ENCODE measurements at regions not wholly inside any gene's neighbourhood (a gene's known extent, or its start where the extent isn't known, plus 50 kb on each side); places are given as distances from the start of the nearest gene placed in this dataset.

- TF ChIP-seq CTCF (IDR thresholded peaks at IDR 0.05) (no peak), EP300 (IDR thresholded peaks at IDR 0.05) (no peak), POLR2A (IDR thresholded peaks at IDR 0.05) (no peak)
Measured at GRCh38 chr7:10685040-10685439, 288.6 kb upstream of the PHF14 start.
